ENCODE measurements at regions not wholly inside any gene's neighbourhood (a gene's known extent, or its start where the extent isn't known, plus 50 kb on each side); places are given as distances from the start of the nearest gene placed in this dataset.

GRCh38 chr13:100898431-100898830 is 223.8 kb upstream of the TMTC4 start:
- TF ChIP-seq REST (IDR thresholded peaks at IDR 0.05; ENCODE audit: insufficient replicate concordance, low read depth), result no peak
- TF ChIP-seq CTCF (IDR thresholded peaks at IDR 0.05; ENCODE audit: insufficient read depth, low read length), result no peak
- no peak for TF ChIP-seq POLR2AphosphoS5 (IDR thresholded peaks at IDR 0.05; ENCODE audit: low read depth)
- TF ChIP-seq GABPA (IDR thresholded peaks at IDR 0.05; ENCODE audit: low read depth), result no peak
- no peak for TF ChIP-seq SPI1 (IDR thresholded peaks at IDR 0.05; ENCODE audit: borderline replicate concordance, low read depth)
